GM12878 (cell line): ENCODE measurements at regions not wholly inside any gene's neighbourhood (a gene's known extent, or its start where the extent isn't known, plus 50 kb on each side); places are given as distances from the start of the nearest gene placed in this dataset.

Experiments used
- ATAC-seq: fragments of 200-7000 bp; cut with Tn5 transposase; 3 replicates; pipeline ENCODE4 v1.9.1; 2020; ENCODE audit warnings: mild to moderate bottlenecking, moderate library complexity
- BruUV-seq: library from RNA; stranded (reverse); fragments of 400-500 nt; replicated peaks from 2 replicates; lab custom pipeline; 2021; lab: Mats Ljungman, UMichigan
- CTCF ChIA-PET: fragments of 300-600 bp; sonication (Branson Sonifier 250); formaldehyde crosslinking; extraction: SDS; loops from one replicate; lab custom pipeline; 2021; ENCODE audit warnings: inconsistent platforms; lab: Yijun Ruan, JAX
- POLR2A ChIA-PET: fragments of 350-600 bp; formaldehyde crosslinking; extraction: SDS; loops from one replicate; lab custom pipeline; 2021; ENCODE audit warnings: inconsistent platforms; lab: Charles Lee
- RAD21 ChIA-PET: fragments of 300-600 bp; sonication (Branson Sonifier 250); formaldehyde crosslinking; loops from one replicate; lab custom pipeline; 2023; ENCODE audit warnings: antibody characterized with exemption; ENCODE audit not compliant: unreplicated experiment; lab: Charles Lee
- SMC1A ChIA-PET: fragments of 300-600 bp; sonication (Branson Sonifier 250); formaldehyde crosslinking; loops from one replicate; lab custom pipeline; 2023; ENCODE audit not compliant: unreplicated experiment, uncharacterized antibody; lab: Charles Lee
- DNase-seq: peaks from one replicate; pipeline ENCODE4 v3.0.0-alpha.2; 2011; ENCODE audit warnings: low read depth, low spot score
- FAIRE-seq: peaks from 3 replicates; lab custom pipeline; 2011; peaks lifted over from hg19 to GRCh38; lab: Jason Lieb, UNC
- H2AFZ ChIP-seq: 2 replicates; pipeline ENCODE4 v1.6.0; 2011; ENCODE audit warnings: low read depth, low read length, control low read depth; ENCODE audit not compliant: control insufficient read depth
- H3K27ac ChIP-seq: 2 replicates; pipeline ENCODE4 v1.5.1; 2011; ENCODE audit warnings: control low read depth; ENCODE audit not compliant: control insufficient read depth, insufficient read depth
- H3K27me3 ChIP-seq, 2 experiments: replicated peaks in 1 of 2; 2 replicates each; pipeline versions ENCODE4 v1.6.0 to v1.6.1; 2011; ENCODE audit warnings: low read length in 1 of 2; ENCODE audit not compliant: control insufficient read depth in 2 of 2, insufficient read depth in 2 of 2
- H3K36me3 ChIP-seq, 2 experiments: 2 replicates each; pipeline ENCODE4 v1.5.1; 2011; ENCODE audit warnings: low read length in 1 of 2; ENCODE audit not compliant: control insufficient read depth in 2 of 2, insufficient read depth in 2 of 2
- H3K4me1 ChIP-seq: 2 replicates; pipeline ENCODE4 v1.6.1; 2011; ENCODE audit warnings: mild to moderate bottlenecking, low read length, moderate library complexity, mixed read lengths; ENCODE audit not compliant: control insufficient read depth, insufficient read depth
- H3K4me2 ChIP-seq: 2 replicates; pipeline ENCODE4 v1.6.0; 2011; ENCODE audit warnings: control low read depth; ENCODE audit not compliant: control insufficient read depth, insufficient read depth
- H3K4me3 ChIP-seq: fragments of 200-600 bp; sonication (generic); 2 replicates; pipeline ENCODE4 v1.5.1; 2016
- H3K79me2 ChIP-seq: 2 replicates; pipeline ENCODE4 v1.6.0; 2011; ENCODE audit warnings: low read length; ENCODE audit not compliant: control insufficient read depth, insufficient read depth
- H3K9ac ChIP-seq: 2 replicates; pipeline ENCODE4 v1.8.0; 2011; ENCODE audit warnings: low read length, control low read depth, mixed read lengths; ENCODE audit not compliant: control insufficient read depth, insufficient read depth
- H3K9me3 ChIP-seq: replicated peaks from 3 replicates; pipeline ENCODE4 v1.5.1; 2011; ENCODE audit warnings: mild to moderate bottlenecking, low read length; ENCODE audit not compliant: control insufficient read depth, insufficient read depth
- H4K20me1 ChIP-seq: 2 replicates; pipeline ENCODE4 v1.6.0; 2011; ENCODE audit not compliant: control insufficient read depth, insufficient read depth
- ATF2 ChIP-seq: IDR thresholded peaks from 2 replicates; pipeline ENCODE4 v1.6.1; 2012; ENCODE audit warnings: low read length, inconsistent platforms
- E2F8 ChIP-seq: fragments of 450-650 bp; IDR thresholded peaks from 2 replicates; pipeline ENCODE4 v1.6.1; 2018; ENCODE audit warnings: mild to moderate bottlenecking, low read depth, moderate library complexity; ENCODE audit not compliant: partially characterized antibody
- EED ChIP-seq: sonication (generic); IDR thresholded peaks from 2 replicates; pipeline ENCODE4 v1.6.1; 2016; ENCODE audit warnings: antibody characterized with exemption, low read depth
- FOXM1 ChIP-seq: IDR thresholded peaks from 2 replicates; pipeline ENCODE4 v1.6.1; 2012; ENCODE audit warnings: low read depth, mild to moderate bottlenecking, inconsistent platforms, low read length, moderate library complexity
- HSF1 ChIP-seq: fragments of 150-350 bp; IDR thresholded peaks from 2 replicates; pipeline ENCODE4 v1.6.1; 2014; ENCODE audit warnings: mild to moderate bottlenecking, low read depth, low read length
- JUND ChIP-seq: IDR thresholded peaks from 2 replicates; pipeline ENCODE4 v1.6.1; 2012; ENCODE audit warnings: low read depth, mild to moderate bottlenecking, low read length, improper control_type of control experiment, moderate library complexity
- KDM1A ChIP-seq: fragments of 200-600 bp; sonication (generic); IDR thresholded peaks from 2 replicates; pipeline ENCODE4 v1.6.1; 2016; ENCODE audit warnings: borderline replicate concordance
- NKRF ChIP-seq: fragments of 450-650 bp; conservative IDR thresholded peaks from 2 replicates; pipeline ENCODE4 v1.6.1; 2017; ENCODE audit warnings: mild to moderate bottlenecking, moderate library complexity
- NR2F1 ChIP-seq: fragments of 450-650 bp; conservative IDR thresholded peaks from 2 replicates; pipeline ENCODE4 v1.6.1; 2017; ENCODE audit warnings: mild to moderate bottlenecking
- NRF1 ChIP-seq: conservative IDR thresholded peaks from 2 replicates; pipeline ENCODE4 v1.6.1; 2011; ENCODE audit warnings: mild to moderate bottlenecking, low read depth, low read length, improper control_type of control experiment
- RCOR1 ChIP-seq: conservative IDR thresholded peaks from 2 replicates; pipeline ENCODE4 v1.6.1; 2012; ENCODE audit warnings: low read depth, low read length, improper control_type of control experiment
- SMAD5 ChIP-seq: IDR thresholded peaks from 2 replicates; pipeline ENCODE4 v1.6.1; 2016; ENCODE audit warnings: antibody characterized with exemption, low read depth
- SP1 ChIP-seq: IDR thresholded peaks from one replicate; pipeline ENCODE4 v1.6.1; 2011; ENCODE audit warnings: low read depth, low read length
- SPI1 ChIP-seq: IDR thresholded peaks from 2 replicates; pipeline ENCODE4 v1.6.1; 2011; ENCODE audit warnings: low read depth, mild to moderate bottlenecking, low read length, moderate library complexity, borderline replicate concordance; ENCODE audit not compliant: insufficient read depth
- WGBS: methylation state at CpG from one replicate; pipeline ENCODE4 v1.1.6; 2016; ENCODE audit warnings: low lambda C conversion rate; ENCODE audit not compliant: insufficient replicate concordance, insufficient coverage; ENCODE audit errors: missing lambda C conversion rate; 5-methylcytosine and 5-hydroxymethylcytosine counted together
- in situ Hi-C: fragments of 300-500 bp; cut with MboI; formaldehyde crosslinking; loops from 9 replicates; pipeline ENCODE4 v1.14.3; 2018; ENCODE audit warnings: mixed read lengths
- intact Hi-C: fragments of 100-400 bp; cut with micrococcal nuclease; formaldehyde crosslinking; loops from one replicate; pipeline ENCODE4 v1.14.2; 2022; ENCODE audit not compliant: unreplicated experiment

- Histone ChIP-seq H3K9me3 (no peaks in the 10 kb centered on the region), H3K9ac (no peak overlapping the region), H4K20me1 (no peaks in the 10 kb centered on the region), H3K4me1 (no peaks in the 10 kb centered on the region), H2AFZ (no peak overlapping the region), H3K4me3 (no peak overlapping the region), H3K36me3 (no peaks in the 10 kb centered on the region)
- POLR2A ChIA-PET = no interaction called here
- BruUV-seq = no TSS peak
- in situ Hi-C loops = no loop called here
- no peak for FAIRE-seq
- RAD21 ChIA-PET = no interaction called here
- TF ChIP-seq SP1 (no peak), E2F8 (no peak), FOXM1 (no peak), HSF1 (no peak), JUND (no peak), ATF2 (no peak), NR2F1 (peak; percentile 58; the same call in 1 of the 2 replicates), SPI1 (peak; percentile 86), KDM1A (no peak), NKRF (no peak), EED (no peak), SMAD5 (no peak), RCOR1 (no peak), NRF1 (no peak)
- TF ChIP-seq, all 136 proteins: peak for 2
- CTCF ChIA-PET = interaction anchor here (0.7 kb wide), 1 partner anchor 1429 kb away, joined by 3 read pairs; no protein-coding TSS in a partner anchor
- Histone ChIP-seq H3K27ac (no peak overlapping the region), H3K27me3 (no peaks in the 10 kb centered on the region), H3K4me2 (no peak overlapping the region), H3K79me2 (no peaks in the 10 kb centered on the region)
- SMC1A ChIA-PET = no interaction called here
- 0% methylated on average over 2 of the region's 2 CpGs for WGBS
- intact Hi-C loops = no loop called here
- no peak for DNase-seq
- ATAC-seq = peak; percentile 42
Observed at GRCh38 chr3:22156868-22157267, 405.9 kb upstream of the ZNF385D start.
